Endodermal cell (in vitro differentiated cells): ENCODE measurements at regions not wholly inside any gene's neighbourhood (a gene's known extent, or its start where the extent isn't known, plus 50 kb on each side); places are given as distances from the start of the nearest gene placed in this dataset.

ENCODE experiments used
- DNase-seq: peaks from one replicate; pipeline ENCODE4 v3.0.0-alpha.2; 2017
- H3K27ac ChIP-seq: 2 replicates; pipeline ENCODE4 v1.5.1; 2013; ENCODE audit warnings: mild to moderate bottlenecking, low read depth, low read length, moderate library complexity
- H3K27me3 ChIP-seq: 2 replicates; pipeline ENCODE4 v1.6.1; 2013; ENCODE audit warnings: mild to moderate bottlenecking, low read length, moderate library complexity; ENCODE audit not compliant: insufficient read depth, control insufficient read depth, poor library complexity, severe bottlenecking
- H3K36me3 ChIP-seq: 2 replicates; pipeline ENCODE4 v1.7.0; 2013; ENCODE audit warnings: mild to moderate bottlenecking, low read length, moderate library complexity; ENCODE audit not compliant: control insufficient read depth, insufficient read depth
- H3K4me1 ChIP-seq: one replicate; pipeline ENCODE4 v1.7.0; 2013; ENCODE audit warnings: low read length; ENCODE audit not compliant: control insufficient read depth, insufficient read depth
- H3K4me3 ChIP-seq: 2 replicates; pipeline ENCODE4 v1.5.1; 2013; ENCODE audit warnings: mild to moderate bottlenecking, low read length, moderate library complexity
- H3K9ac ChIP-seq: 2 replicates; pipeline ENCODE4 v1.6.1; 2013; ENCODE audit warnings: mild to moderate bottlenecking, low read length, moderate library complexity; ENCODE audit not compliant: poor library complexity, severe bottlenecking; ENCODE audit errors: extremely low read depth
- H3K9me3 ChIP-seq: 2 replicates; pipeline ENCODE4 v1.6.1; 2013; ENCODE audit warnings: mild to moderate bottlenecking, low read length, moderate library complexity; ENCODE audit not compliant: control insufficient read depth
- H3K27ac Mint-ChIP-seq: 2 replicates; pipeline ENCODE4 v1.8.0; 2020; ENCODE audit warnings: mixed read lengths
- H3K27me3 Mint-ChIP-seq: 2 replicates; pipeline ENCODE4 v1.8.0; 2021; ENCODE audit warnings: mild to moderate bottlenecking, mixed read lengths; ENCODE audit not compliant: insufficient read depth
- H3K36me3 Mint-ChIP-seq: 2 replicates; pipeline ENCODE4 v1.8.0; 2020; ENCODE audit warnings: low read depth, mixed read lengths
- H3K4me1 Mint-ChIP-seq: 2 replicates; pipeline ENCODE4 v1.8.0; 2020; ENCODE audit warnings: mixed read lengths
- H3K4me3 Mint-ChIP-seq: 2 replicates; pipeline ENCODE4 v1.8.0; 2020; ENCODE audit warnings: mild to moderate bottlenecking, moderate library complexity, mixed read lengths
- H3K9me3 Mint-ChIP-seq: 2 replicates; pipeline ENCODE4 v1.8.0; 2020; ENCODE audit warnings: mild to moderate bottlenecking, mixed read lengths
- WGBS, 2 experiments: methylation state at CpG; one replicate each; pipeline versions ENCODE4 v1.1.5 to v1.1.7; 2013; ENCODE audit warnings: missing lambda C conversion rate in 2 of 2, mixed read lengths in 1 of 2; ENCODE audit not compliant: insufficient coverage in 1 of 2, insufficient read length in 1 of 2; 5-methylcytosine and 5-hydroxymethylcytosine counted together
- TF ChIP-seq, protein P1 (sequence below): fragments of 200-600 bp; sonication (generic); conservative IDR thresholded peaks from 2 replicates; pipeline ENCODE4 v1.5.0; 2021; ENCODE audit warnings: antibody characterized with exemption, mild to moderate bottlenecking

- H3K4me3 Mint-ChIP-seq, result no peak overlapping the region
- Histone ChIP-seq H3K9ac (no peak overlapping the region), H3K27me3 (no peaks in the 10 kb centered on the region), H3K27ac (no peak overlapping the region), H3K4me1 (no peaks in the 10 kb centered on the region), H3K4me3 (no peak overlapping the region), H3K36me3 (no peaks in the 10 kb centered on the region), H3K9me3 (no peaks in the 10 kb centered on the region)
- TF ChIP-seq, protein P1, sequence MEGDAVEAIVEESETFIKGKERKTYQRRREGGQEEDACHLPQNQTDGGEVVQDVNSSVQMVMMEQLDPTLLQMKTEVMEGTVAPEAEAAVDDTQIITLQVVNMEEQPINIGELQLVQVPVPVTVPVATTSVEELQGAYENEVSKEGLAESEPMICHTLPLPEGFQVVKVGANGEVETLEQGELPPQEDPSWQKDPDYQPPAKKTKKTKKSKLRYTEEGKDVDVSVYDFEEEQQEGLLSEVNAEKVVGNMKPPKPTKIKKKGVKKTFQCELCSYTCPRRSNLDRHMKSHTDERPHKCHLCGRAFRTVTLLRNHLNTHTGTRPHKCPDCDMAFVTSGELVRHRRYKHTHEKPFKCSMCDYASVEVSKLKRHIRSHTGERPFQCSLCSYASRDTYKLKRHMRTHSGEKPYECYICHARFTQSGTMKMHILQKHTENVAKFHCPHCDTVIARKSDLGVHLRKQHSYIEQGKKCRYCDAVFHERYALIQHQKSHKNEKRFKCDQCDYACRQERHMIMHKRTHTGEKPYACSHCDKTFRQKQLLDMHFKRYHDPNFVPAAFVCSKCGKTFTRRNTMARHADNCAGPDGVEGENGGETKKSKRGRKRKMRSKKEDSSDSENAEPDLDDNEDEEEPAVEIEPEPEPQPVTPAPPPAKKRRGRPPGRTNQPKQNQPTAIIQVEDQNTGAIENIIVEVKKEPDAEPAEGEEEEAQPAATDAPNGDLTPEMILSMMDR, result no peak
- WGBS, 2 experiments, result 94 to 96% methylated on average over 2 of the region's 2 CpGs
- H3K27me3 Mint-ChIP-seq, result no peaks in the 10 kb centered on the region
- no peaks in the 10 kb centered on the region for H3K4me1 Mint-ChIP-seq
- no peaks in the 10 kb centered on the region for H3K9me3 Mint-ChIP-seq
- no peak overlapping the region for H3K27ac Mint-ChIP-seq
- no peak for DNase-seq
- no peaks in the 10 kb centered on the region for H3K36me3 Mint-ChIP-seq
These were observed 285.7 kb downstream of the S1PR1 start for GRCh38 chr1:101522486-101522885.

DNA sequence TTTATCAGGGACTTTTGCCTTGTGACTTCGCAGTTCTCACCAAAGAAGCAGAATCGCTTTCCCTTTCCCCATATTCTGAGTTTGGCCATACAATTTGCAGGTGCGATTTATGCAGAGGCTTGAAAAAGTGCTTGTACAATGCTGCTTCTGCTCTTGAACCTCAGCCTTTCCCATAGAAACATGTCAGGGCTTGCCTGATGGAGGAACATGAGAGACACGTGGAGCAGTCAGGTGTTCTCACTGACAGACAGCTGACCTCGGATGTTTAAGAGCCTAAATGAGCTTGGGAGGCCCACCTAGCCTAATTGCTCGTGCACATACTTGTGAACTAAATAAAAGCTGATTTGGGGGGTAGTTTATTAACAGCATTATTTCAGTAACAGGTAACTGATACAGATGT, 290.0 kb downstream of the S1PR1 start:
- Mint-ChIP-seq H3K36me3 (no peaks in the 10 kb centered on the region), H3K27me3 (no peaks in the 10 kb centered on the region), H3K4me1 (no peaks in the 10 kb centered on the region), H3K4me3 (no peak overlapping the region), H3K9me3 (no peaks in the 10 kb centered on the region), H3K27ac (no peak overlapping the region)
- no peaks in the 10 kb centered on the region for H3K36me3 ChIP-seq
- TF ChIP-seq, protein P1, result no peak
- no peaks in the 10 kb centered on the region for H3K27me3 ChIP-seq
- H3K4me1 ChIP-seq, result no peaks in the 10 kb centered on the region
- DNase-seq, result no peak
- WGBS, 2 experiments, result 82 to 88% methylated on average over 5 to 6 of the region's 6 CpGs
- H3K9me3 ChIP-seq, result peaks cover 4% of the 10 kb centered on the region
- H3K9ac ChIP-seq, result no peak overlapping the region
- no peak overlapping the region for H3K27ac ChIP-seq
- no peak overlapping the region for H3K4me3 ChIP-seq

GRCh38 chr1:101532377-101532776, 295.6 kb downstream of the S1PR1 start:
- Histone ChIP-seq H3K36me3 (no peaks in the 10 kb centered on the region), H3K4me1 (no peaks in the 10 kb centered on the region), H3K9me3 (peaks cover 4% of the 10 kb centered on the region), H3K27me3 (no peaks in the 10 kb centered on the region), H3K4me3 (no peak overlapping the region), H3K9ac (no peak overlapping the region), H3K27ac (no peak overlapping the region)
- H3K36me3 Mint-ChIP-seq, result no peaks in the 10 kb centered on the region
- no peak overlapping the region for H3K27ac Mint-ChIP-seq
- 57 to 73% methylated on average over 1 of the region's 1 CpG for WGBS, 2 experiments
- no peaks in the 10 kb centered on the region for H3K9me3 Mint-ChIP-seq
- no peaks in the 10 kb centered on the region for H3K4me1 Mint-ChIP-seq
- TF ChIP-seq, protein P1, result no peak
- H3K27me3 Mint-ChIP-seq, result no peaks in the 10 kb centered on the region
- no peak for DNase-seq
- no peak overlapping the region for H3K4me3 Mint-ChIP-seq
